ACHN (cell line): ENCODE measurements at regions not wholly inside any gene's neighbourhood (a gene's known extent, or its start where the extent isn't known, plus 50 kb on each side); places are given as distances from the start of the nearest gene placed in this dataset.

Experiments
- DNase-seq: peaks from one replicate; pipeline ENCODE4 v3.0.0-alpha.2; 2015
- in situ Hi-C: cut with HindIII; loops from 2 replicates; pipeline ENCODE4 v1.10.0; 2017; ENCODE audit warnings: low sequenced_read_pairs, low pct_ligation_motif_present, low pct_unique_long_range_greater_than_20kb

DNA sequence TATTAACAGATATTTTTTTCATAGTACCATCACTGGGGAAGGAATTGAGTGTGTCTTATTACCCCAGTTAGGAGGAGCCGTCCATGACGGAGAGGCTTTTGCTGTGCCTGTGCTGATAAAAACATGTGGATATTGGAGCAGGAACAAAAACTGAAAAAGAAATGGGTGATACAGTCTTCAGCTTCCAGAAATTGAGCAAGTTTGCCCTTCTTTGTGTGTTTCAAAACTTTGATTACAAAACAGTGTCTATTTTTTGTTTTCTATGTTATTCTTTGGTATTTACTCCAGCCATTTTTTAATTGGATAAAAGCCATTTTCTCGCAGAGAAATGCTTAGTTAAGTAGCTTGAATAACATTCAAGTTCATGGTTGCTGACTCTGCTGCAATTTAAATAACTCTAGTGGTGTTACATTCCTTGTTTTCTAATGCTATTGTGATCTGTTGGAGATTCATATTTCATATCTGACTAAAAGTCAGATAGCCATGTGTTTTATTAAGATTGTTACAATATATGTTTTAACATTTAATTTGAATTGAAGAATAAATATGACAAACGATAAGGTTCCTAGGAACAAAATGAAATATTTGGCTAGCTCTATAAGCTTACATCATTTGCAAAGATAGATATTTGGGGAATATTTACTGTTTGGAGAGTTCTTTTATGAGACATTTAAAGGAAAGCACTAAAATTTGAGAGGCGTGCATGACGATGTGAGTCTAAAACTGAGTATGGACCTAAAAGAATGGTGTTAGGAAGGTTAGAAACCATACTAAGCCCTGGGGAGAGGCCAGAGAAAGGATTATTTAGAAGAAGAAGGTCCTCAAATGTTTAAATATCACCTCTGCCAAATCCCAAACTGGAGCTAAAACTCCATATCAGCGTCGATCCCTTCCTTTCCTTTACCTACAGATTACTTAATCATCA is 747.3 kb upstream of the CELF2 start:
- in situ Hi-C loops, result no loop called here
- no peak for DNase-seq

GRCh38 chr10:10271639-10272192 is 746.0 kb upstream of the CELF2 start:
- in situ Hi-C loops, result no loop called here
- no peak for DNase-seq

DNA sequence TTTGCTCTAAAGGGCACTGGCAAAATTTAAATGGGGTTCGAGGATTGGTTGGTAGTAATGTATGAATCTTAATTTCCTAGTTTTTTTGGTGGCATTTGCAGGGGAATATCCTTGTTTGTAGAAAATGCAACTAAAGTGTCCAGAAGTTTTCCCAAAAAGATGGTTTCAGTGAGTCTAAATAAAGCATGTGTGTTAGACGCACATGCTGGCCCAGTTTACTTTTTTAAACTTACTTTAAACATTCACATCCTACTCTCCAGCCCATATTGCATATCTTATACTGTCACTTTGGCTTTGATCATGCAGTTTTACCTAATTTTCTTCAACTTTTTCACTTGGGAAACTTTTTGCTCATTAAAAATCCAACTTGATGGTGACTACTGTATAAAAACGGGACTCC is 744.0 kb upstream of the CELF2 start:
- DNase-seq, result no peak
- in situ Hi-C loops, result no loop called here

GRCh38 chr10:10279906-10280305 is 737.8 kb upstream of the CELF2 start:
- DNase-seq, result no peak
- in situ Hi-C loops, result no loop called here

DNA sequence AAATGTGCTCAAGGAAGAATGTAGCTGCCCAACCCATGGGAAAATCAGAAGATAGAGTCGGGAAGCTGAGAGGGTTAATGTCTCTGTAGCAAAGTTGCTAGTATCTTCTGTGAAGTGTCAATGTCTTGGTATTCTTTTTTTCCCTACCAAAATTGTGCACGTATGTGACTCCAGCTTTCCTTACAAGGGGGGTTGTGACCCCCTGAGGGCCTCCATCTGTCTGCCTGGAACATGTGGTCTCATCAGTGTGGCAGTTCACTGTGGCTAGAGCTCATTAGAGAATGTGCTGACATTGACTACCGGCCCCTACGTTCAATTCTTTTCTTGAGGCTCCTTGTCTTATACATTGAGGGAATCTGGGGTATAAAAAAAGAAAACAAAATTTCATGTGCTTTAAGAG is 725.2 kb upstream of the CELF2 start:
- no peak for DNase-seq
- in situ Hi-C loops, result no loop called here

- in situ Hi-C loops, result no loop called here
- DNase-seq, result no peak
Observed at GRCh38 chr10:10293041-10293440, 724.6 kb upstream of the CELF2 start.

DNA sequence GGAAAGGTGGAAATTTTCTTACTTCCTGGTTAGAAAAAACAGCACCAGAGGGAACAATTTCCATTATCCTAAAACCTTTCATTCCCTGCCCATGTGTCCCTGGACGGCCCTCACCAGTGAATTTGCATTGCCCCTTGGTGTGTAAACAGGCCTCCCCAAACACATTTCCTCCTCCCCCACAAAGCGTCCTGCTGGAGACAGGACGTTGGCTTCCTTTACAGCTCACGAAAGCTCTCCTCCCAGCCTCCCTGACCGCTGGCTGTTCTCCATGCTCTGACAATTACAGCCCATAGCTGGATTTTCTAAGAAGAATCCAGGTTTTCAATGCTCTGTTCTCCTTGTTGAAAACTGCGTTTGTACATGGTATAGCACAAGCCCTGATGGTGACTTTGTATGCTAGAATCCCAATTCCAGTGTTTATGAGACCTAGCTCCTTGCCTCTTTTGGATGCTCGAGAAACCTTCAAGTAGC is 724.2 kb upstream of the CELF2 start:
- no peak for DNase-seq
- in situ Hi-C loops, result no loop called here

DNA sequence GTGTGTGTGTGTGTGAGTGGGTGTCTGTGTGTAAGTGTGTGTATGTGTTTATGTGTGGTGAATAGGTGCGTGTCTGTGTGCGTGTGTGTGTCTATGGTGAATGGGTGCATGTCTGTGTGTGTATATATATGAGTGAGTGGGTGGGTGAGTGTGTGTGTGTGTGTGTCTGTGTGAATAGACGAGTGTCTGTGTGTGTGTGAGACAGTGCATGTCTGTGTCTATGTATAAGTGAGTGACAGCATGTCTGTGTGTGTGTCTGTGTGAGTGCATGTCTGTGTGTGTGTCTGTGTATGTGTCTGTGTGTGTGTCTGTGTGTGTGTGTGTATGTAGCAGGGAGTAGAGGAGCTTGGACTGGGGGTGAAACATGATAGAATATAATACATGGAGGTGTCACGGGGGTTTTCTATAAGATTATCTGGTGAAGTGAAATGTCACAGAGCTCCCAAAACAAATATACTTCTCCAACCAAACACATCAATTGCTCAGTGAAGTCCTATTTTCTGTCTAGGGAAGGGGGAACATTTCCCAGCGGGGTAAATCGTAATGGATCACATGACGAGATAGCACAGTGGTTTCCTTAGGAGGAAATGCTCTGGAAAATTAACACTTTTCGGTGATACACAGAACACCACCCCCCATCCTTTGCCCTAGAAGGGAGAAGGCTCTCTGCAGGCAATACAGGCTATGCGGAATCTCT is 723.3 kb upstream of the CELF2 start:
- in situ Hi-C loops, result no loop called here

DNA sequence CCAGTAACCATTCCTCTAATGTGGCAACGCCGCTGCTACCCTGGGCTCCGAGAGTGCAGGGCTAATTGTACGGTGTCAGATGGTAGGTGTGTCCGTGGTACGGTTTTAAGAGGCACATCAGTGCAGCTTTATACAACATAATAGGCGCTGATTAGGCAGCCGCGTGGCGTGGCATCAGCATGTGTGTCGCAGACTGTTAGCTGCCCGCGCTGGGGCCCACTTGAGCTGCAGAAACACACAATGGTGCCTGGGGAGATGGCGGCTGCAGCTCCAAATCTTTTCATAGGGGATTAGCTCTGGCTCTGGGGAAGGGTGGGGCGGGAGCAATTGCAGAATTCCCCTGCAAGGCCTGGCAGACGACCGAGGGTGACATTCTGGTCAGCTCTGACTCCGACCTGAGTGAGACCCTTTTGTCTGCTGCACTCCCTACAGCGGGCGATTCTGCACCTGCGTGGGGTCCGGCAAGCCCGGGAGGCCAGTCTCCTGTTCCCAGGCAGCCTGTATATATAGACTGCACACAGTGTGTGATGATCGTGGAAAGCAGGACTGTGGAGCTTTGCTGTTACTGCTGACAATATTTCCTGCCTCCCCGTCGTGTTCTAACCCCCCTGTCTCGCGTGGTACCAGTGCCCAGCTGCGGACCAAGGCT is 722.7 kb upstream of the CELF2 start:
- DNase-seq, result no peak
- in situ Hi-C loops, result no loop called here

More for the DNA sequence above, 723.3 kb upstream of the CELF2 start:
- DNase-seq, result no peak

GRCh38 chr10:10295537-10295936 is 722.1 kb upstream of the CELF2 start:
- no peak for DNase-seq
- in situ Hi-C loops, result no loop called here

GRCh38 chr10:10302689-10303088 is 715.0 kb upstream of the CELF2 start:
- in situ Hi-C loops, result no loop called here

DNA sequence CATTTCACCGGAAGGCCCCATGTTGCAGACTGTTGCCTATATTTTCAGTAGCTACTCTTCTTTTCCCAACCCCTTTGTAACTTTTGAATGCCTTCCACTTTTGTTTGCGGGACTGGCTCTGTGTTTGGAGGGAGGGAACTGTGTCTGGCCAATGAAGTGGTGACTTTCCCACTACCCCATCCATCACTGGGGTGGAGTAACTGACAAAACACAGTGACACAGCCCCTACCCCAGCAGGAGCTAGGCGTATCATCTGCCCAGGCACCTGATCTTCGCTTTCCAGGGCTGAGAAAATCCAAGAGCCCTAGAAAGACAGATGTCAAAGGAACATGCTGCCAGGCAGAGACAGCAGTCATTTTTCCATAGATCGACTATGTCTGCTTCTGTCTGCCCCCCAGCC is 710.6 kb upstream of the CELF2 start:
- in situ Hi-C loops, result no loop called here
- no peak for DNase-seq

More at GRCh38 chr10:10302689-10303088, 715.0 kb upstream of the CELF2 start:
- DNase-seq, result no peak

DNA sequence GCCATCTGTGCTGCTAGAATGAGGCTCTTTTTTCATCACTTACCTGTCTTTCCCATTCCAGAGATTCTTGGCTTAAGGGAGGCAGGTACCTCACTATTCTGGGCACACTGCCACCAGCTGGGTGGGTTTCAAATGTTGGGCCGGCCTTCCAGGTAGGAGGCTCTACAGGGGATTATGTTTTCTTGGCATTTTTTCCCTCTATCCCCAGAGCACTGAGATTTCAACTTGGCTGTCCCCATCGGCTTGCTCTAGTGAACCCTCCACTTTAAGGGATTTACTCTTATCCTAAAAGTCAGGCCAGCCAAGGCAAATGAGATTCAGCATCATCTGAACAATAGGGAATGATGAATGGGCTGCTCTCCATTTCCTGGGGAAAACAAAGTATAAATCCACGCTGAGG is 710.1 kb upstream of the CELF2 start:
- DNase-seq, result no peak
- in situ Hi-C loops, result no loop called here

DNA sequence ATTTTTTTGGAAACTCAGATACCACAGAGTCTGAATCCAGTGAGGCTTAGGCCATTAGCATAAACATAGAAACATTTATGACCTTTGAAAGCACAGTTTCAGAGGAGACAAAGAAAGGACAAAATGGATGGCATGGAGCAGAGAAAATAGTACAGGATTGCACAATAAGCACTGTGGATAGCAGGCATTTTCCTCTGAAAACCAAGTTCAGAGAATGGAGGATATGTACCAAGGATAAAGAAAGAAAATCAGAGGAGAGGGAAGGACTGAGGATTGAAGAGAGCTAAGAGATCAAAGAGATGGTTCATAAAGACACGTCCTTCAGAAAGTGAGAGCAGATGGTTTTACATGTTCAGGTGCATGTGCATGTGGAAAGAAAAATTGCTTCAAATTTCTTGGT is 707.2 kb upstream of the CELF2 start:
- in situ Hi-C loops, result no loop called here
- no peak for DNase-seq

DNA sequence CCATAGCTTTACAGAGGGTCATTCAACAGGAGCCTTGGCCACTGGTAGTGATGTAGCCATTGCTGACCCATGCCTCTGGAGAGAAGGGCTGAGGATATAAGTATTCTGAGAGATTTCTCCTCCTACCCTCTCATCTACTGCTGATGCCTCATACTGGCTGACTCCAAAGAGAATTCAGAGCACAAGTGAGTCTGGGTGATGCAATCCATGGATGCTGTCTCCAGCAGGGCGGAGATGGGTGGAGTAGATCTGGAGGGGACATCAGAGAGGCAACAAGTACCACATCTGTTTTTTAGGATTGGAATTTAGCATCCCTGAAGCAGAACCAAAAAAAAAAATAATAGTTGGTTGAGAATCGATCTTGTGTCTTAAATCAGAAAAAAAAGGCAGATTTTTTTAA is 705.7 kb upstream of the CELF2 start:
- no peak for DNase-seq
- in situ Hi-C loops, result no loop called here

DNA sequence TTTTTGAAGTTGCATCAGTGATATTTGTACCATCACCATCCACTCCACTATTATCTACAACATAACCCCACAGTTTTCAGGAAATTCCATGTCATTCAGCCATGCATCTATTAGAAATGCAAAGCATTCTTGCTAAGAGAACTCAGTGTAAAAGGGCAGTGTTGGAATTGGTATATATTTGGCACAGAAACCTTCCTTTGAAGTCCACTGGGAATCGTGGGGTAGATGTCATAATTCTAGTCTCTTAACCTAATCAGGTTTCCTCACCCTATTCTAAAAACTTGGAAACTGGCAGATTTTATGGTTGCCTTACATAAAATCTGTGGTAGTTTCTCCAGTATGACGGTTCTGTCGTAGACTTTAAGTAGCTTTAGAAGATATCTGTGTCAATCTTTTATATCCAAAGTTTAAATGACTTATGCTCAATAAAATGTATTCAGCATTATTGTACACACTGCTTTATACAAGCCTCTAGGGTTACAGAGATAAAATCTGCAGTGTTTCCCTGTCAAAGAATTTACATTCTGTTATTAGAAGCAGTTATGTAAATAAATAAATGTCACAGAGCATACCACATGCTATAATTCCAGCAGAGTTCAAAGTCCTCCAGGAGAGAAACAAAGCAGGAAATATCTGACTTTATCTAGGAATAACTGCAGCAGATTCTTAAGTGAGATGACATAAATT is 704.4 kb upstream of the CELF2 start:
- no peak for DNase-seq
- in situ Hi-C loops, result no loop called here

DNA sequence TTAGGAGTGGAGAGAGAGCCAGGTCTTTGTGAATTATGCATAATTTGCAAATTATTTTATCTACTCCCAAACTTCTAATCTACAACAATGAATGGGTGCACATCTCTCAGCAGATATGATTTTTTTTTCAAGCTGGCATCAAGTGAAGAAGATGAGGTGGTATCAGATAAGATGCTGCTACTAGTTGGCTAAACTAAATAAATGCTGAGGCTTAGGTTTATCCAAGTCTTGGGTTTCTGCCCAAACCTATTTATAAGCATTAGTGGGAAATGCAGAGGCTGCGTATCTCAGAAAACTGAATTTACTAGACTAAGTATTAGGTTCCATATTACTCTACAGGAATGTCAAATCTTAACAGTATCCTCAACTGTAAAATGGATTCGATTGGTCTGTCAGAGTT is 703.0 kb upstream of the CELF2 start:
- no peak for DNase-seq
- in situ Hi-C loops, result no loop called here

DNA sequence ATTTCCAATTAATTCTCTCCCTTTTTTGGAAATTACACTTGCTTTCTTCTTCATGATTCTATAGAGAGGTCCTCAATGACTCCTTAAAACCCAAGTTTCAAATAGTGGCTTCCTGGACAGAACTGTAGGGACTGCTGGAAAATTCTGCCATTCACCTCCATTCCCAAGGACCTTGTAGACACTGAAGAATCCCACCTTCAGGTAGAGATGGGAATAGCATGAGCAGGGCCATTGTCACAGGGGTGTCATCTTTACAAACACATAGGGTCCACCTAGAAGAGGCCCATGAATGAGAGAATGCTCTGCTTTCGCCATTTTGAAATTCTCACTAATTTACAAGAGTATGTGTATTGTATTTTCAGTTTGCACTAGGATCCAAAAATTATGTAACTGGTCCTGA is 701.7 kb upstream of the CELF2 start:
- in situ Hi-C loops, result no loop called here
- DNase-seq, result no peak

- DNase-seq, result no peak
- in situ Hi-C loops, result no loop called here
Observed at GRCh38 chr10:10317151-10317550, 700.5 kb upstream of the CELF2 start.
